ENCODE measurements at regions not wholly inside any gene's neighbourhood (a gene's known extent, or its start where the extent isn't known, plus 50 kb on each side); places are given as distances from the start of the nearest gene placed in this dataset.
"Not testable (repeated sequence)": the region's sequence is repeated elsewhere in the genome, so short reads cannot be mapped to it uniquely, and the experiment has no call there.

- not testable (repeated sequence) for DNase-seq (ENCODE audit: low read depth)
Observed at GRCh38 chr5:53412499-53412898, 67.9 kb upstream of the FST start.

- peak; percentile 58 for DNase-seq (ENCODE audit: low read depth)
Observed at GRCh38 chr5:53416144-53416738, 64.2 kb upstream of the FST start.

- peak; percentile 28 for DNase-seq (ENCODE audit: low read depth)
Observed at GRCh38 chr5:53418409-53418808, 62.0 kb upstream of the FST start.

DNA sequence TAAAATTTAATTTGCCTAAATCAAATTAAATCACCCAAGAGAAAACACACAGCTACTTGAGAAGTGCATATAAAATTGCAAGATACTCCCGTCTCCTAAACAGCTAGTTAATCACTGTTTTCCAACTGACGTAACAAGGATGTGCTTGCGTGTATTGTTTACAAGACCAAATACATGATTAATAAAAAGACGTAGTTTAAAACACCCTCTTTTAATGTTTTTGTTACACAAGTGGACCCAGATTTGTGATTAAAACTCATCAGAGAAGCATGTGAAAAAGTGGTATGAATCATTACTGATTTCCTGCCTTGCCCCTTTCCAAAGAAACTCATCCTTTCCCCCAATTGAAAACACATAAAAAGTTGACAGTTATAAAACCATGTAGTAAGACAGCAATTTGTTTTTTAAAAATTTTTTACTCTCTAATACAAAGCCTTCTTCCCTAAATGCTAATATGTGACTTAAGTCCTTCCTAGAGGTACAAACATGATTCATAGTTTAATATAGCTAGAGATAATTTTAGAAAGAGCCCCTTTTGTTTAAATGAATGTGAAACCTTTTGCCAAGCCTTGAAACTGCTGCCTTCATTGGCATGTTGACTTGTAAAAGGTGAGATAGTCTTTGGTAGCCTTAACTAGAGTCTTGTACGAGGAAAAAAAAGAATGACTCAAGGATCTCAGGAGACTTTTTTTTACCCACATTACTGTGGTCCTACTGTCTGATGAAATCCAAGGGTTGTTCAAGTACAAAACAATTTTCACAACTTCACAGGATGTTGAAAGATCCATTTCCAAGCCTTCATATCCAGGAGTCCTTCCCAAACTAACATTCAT is 61.4 kb upstream of the FST start:
- DNase-seq (ENCODE audit: low read depth) = peak; percentile 100

GRCh38 chr5:53422539-53422938 is 57.9 kb upstream of the FST start:
- DNase-seq (ENCODE audit: low read depth) = peak; percentile 66

DNA sequence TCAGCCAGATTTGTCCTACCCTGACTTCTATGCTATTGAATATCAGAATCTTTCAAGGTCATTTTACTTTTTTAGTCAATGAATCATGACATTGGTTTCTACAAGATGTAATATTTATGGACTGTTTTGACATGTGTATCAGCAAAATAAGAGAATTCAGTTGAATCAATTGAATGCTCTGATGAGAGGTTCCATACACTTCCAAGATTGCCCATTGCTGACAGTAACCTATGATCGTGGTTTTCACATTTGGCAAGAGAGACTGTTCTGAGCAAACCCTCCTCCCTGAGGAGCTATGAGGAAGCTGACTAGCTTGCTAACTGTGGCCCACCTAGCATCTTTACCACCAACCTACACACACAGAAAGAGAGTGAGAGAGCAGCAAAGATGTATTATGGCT is 56.7 kb upstream of the FST start:
- peak; percentile 49 for DNase-seq (ENCODE audit: low read depth)

- DNase-seq (ENCODE audit: low read depth) = peak; percentile 85
Observed at GRCh38 chr5:53424686-53425615, 55.5 kb upstream of the FST start.

- DNase-seq (ENCODE audit: low read depth) = peak; percentile 53
Observed at GRCh38 chr5:53425687-53426511, 54.5 kb upstream of the FST start.

DNA sequence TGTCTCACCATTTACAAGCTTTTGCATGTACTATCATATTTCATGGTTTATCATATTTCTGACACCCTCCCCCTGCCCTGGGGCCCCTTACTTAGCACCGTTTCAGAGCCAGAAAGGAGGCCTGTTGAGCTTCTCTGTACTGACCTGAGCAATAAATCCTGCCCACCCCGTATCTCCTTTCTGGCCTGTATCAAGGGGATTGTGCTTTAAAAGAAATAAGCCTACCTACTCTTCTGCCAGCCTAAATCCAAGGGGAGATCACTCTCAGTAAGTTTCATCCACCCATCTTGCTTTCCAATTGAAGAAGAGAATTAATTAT is 54.0 kb upstream of the FST start:
- no peak for DNase-seq (ENCODE audit: low read depth)

- DNase-seq (ENCODE audit: low read depth) = no peak
Observed at GRCh38 chr5:53426878-53427277, 53.6 kb upstream of the FST start.

- no peak for DNase-seq (ENCODE audit: low read depth)
Observed at GRCh38 chr5:53427965-53428364, 52.5 kb upstream of the FST start.

DNA sequence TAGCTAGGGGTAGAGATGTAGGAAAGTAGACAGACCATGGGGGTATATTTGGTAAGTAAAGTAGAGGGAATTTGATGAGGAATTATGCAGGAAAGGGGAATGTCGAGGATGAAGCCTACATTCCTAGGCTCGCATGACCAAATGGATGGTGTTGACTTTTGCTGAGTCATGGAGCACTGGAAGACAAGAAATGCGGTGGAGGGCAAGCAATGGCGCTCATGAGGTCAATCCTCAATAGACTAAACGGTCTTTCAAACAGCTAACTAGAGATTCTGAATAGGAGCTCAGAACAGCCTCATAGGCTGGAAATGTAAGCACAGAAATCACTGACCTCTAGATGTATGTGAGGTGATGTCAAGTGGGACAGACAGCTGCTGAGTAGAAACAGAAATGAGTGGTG is 50.7 kb upstream of the FST start:
- peak; percentile 42 for DNase-seq (ENCODE audit: low read depth)

GRCh38 chr5:53430618-53431252 is 49.7 kb upstream of the FST start:
- DNase-seq (ENCODE audit: low read depth) = peak; percentile 88
